ENCODE measurements at regions not wholly inside any gene's neighbourhood (a gene's known extent, or its start where the extent isn't known, plus 50 kb on each side); places are given as distances from the start of the nearest gene placed in this dataset.
"Not testable (repeated sequence)": the region's sequence is repeated elsewhere in the genome, so short reads cannot be mapped to it uniquely, and the experiment has no call there.

DNA sequence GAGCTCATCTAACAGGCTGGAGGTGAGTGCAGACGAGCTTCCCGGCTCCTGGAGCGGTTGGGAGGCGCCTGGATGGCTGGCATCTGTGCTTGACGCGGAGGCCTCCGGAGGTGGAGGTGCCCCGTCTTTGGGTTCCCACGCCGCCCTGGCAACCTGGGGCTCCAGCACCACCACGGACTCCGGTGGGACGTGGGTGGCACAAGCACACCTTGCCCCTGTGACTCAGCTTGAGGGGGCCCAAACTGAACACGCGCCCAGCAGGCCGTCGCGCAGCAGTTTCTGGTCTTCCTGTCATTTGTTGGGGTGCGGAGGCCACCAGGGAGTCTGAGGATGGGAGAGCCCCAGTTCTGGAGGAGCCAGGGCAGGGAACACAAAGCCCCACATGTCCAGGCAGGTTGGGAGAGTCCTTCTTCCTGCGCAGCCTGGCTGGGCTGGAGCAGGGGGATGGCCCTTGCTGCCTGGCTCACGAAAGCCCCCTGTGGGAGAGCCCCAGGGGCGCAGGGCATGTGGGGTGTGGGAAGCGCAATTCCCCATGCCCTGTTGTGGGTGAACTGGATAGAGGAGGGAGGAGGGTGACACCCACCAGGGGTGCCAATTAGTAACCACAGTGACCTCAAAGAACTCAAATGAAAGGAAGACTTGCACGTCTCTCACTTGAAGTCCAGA, 1378.6 kb upstream of the DEFB115 start:
- no peak for DNase-seq (ENCODE audit: low read depth in 2 of 3, low spot score in 1 of 3)

DNA sequence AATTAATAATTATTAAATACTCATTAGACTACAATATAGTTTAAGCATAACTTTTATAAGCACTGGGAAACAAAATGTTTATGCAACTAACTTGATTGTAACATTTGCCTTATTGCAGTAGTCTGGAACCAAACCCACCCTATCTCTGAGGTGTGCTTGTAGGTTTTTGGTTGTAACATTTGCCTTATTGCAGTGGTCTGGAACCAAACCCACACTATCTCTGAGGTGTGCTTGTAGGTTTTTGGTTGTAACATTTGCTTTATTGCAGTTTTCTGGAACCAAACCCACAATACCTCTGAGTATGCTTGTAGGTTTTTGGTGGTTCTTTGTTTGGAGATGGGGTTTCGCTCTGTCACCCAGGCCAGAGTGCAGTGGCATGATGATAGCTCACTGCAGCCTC, 1376.4 kb upstream of the DEFB115 start:
- not testable (repeated sequence) for DNase-seq (ENCODE audit: low read depth in 2 of 3, low spot score in 1 of 3)

DNA sequence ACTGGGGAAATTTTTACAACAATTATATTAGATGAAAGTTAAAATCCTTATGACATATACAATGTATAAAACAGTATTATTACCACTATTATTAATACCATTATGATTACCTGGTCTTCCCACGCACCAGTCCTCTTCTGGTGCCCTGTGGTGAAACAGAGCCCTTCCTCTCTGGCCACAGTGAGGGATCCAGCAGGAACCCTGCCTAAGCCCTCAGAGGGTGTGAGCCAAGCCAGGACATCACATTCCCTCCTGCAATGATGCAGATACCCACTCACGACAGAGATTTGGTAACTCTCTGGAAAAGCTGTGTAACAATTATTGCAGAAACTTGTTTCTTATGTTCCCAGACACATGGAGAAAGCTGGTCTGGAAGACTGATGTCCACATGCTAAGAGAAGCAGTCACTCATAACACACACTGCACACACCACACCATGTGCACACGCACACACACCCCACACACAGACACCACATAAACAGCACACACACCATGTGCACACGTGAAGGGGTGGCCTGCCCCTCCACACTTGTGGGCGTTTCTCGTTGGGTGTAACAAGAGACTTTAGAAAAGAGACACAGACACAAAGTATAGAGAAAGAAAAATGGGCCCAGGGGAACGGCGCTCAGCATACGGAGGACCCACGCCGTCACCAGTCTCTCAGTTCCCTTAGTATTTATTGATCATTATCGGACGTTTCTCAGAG, 1373.8 kb upstream of the DEFB115 start:
- not testable (repeated sequence) for DNase-seq (ENCODE audit: low read depth in 2 of 3, low spot score in 1 of 3)

DNA sequence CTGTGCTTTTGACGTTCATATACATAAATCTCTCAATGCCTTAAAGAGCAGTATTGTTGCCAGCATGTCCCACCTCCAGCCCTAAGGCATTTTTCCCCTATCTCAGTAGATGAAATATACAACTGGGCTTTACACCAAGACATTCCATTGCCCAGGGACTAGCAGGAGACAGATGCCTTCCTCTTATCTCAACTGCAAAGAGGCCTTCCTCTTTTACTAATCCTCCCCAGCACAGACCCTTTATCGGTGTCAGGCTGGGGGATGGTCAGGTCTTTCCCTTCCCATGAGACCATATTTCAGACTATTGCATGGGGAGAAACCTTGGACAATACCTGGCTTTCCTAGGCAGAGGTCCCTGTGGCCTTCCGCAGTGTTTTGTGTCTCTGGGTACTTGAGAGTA, 1373.1 kb upstream of the DEFB115 start:
- DNase-seq (ENCODE audit: low read depth in 2 of 3, low spot score in 1 of 3) = not testable (repeated sequence)

DNA sequence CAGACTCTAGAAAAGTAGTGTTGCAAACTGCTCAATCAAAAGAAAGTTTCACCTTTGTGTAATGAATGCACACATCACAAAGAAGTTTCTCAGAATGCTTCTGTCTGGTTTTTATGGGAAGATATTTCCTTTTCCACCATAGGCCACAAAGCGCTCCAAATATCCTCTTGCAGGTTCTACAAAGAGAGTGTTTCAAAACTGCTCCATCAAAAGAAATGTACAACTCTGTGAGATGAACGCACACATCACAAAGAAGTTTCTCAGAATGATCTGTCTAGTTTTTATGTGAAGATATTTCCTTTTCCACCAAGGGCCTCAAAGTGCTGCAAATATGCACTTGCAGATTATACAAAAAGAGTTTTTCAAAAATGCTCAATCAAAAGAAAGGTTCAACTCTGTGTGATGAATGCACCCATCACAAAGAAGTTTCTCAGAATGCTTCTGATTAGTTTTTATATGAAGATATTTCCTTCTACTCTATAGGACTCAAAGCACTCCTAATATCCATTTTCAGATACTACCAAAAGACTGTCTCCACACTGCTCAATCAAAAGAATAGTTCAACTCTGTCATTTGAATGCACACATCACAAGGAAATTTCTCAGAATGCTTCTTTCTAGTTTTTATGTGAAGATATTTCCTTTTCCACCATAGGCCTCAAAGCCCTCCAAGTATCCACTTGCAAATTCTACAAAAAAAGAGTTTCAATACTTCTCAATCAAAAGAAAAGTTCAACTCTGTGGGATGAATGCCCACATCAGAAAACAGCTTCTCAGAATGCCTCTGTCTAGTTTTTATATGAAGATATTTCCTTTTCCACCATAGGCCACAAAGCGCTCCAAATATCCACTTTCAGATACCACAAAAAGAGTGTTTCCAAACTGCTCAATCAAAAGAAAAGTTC, 1371.9 kb upstream of the DEFB115 start:
- not testable (repeated sequence) for DNase-seq (ENCODE audit: low read depth in 2 of 3, low spot score in 1 of 3)

DNA sequence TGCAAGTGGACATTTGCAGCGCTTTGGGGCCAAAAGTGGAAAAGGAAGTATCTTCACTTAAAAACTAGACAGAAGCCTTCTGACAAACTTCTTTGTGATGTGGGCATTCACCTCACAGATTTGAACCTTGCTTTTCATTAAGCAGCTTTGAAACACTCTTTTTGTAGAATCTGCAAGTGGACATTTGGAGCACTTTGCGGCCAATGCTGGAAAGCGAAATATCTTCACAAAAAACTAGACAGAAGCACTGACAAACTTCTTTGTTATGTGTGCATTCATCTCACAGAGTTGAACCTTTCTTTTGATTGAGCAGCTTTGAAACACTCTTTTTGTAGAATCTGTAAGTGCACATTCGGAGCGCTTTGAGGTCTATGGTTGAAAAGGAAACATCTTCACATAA, 1365.9 kb upstream of the DEFB115 start:
- not testable (repeated sequence) for DNase-seq (ENCODE audit: low read depth in 2 of 3, low spot score in 1 of 3)

Data from stimulated activated CD4-positive, alpha-beta T cell treated with anti-CD3 and anti-CD28 coated beads, Interleukin-12 subunit alpha, Interleukin-12 subunit beta, amount 100 ng/mL, for 48 hours (primary cell).